C4-2B (cell line): ENCODE measurements at regions not wholly inside any gene's neighbourhood (a gene's known extent, or its start where the extent isn't known, plus 50 kb on each side); places are given as distances from the start of the nearest gene placed in this dataset.

Experiments used
- CTCF ChIP-seq: fragments of 450-650 bp; conservative IDR thresholded peaks from 2 replicates; pipeline ENCODE4 v1.5.1; 2017; ENCODE audit warnings: mild to moderate bottlenecking
- ZFX ChIP-seq: fragments of 450-650 bp; IDR thresholded peaks from 2 replicates; pipeline ENCODE4 v1.6.1; 2017

GRCh38 chr10:131575877-131576276 lies 264.4 kb upstream of the TCERG1L start:
- TF ChIP-seq CTCF, result no peak
- TF ChIP-seq ZFX, result no peak
